H54 (cell line): ENCODE measurements at regions not wholly inside any gene's neighbourhood (a gene's known extent, or its start where the extent isn't known, plus 50 kb on each side); places are given as distances from the start of the nearest gene placed in this dataset.

Experiments
- DNase-seq: peaks from one replicate; pipeline ENCODE4 v3.0.0; 2011; ENCODE audit warnings: low spot score, mixed read lengths; ENCODE audit not compliant: insufficient read length
- FAIRE-seq: peaks from 3 replicates; lab custom pipeline; 2011; peaks lifted over from hg19 to GRCh38; lab: Jason Lieb, UNC
- POLR2A ChIP-seq: IDR thresholded peaks from 2 replicates; pipeline ENCODE4 v1.6.1; 2011; ENCODE audit warnings: low read depth, mild to moderate bottlenecking, low read length

- no peak for FAIRE-seq
Observed at GRCh38 chr2:234850818-234851217, 101.0 kb upstream of the SH3BP4 start.

GRCh38 chr2:234849678-234850077 lies 102.1 kb upstream of the SH3BP4 start:
- no peak for DNase-seq
- FAIRE-seq, result no peak
- TF ChIP-seq POLR2A, result no peak

More at GRCh38 chr2:234850818-234851217, 101.0 kb upstream of the SH3BP4 start:
- DNase-seq, result no peak
- TF ChIP-seq POLR2A, result no peak

- DNase-seq, result no peak
- TF ChIP-seq POLR2A, result no peak
- no peak for FAIRE-seq
Observed at GRCh38 chr2:234848578-234848977, 103.2 kb upstream of the SH3BP4 start.

- DNase-seq, result no peak
- FAIRE-seq, result no peak
- TF ChIP-seq POLR2A, result no peak
Observed at GRCh38 chr2:234847639-234848038, 104.2 kb upstream of the SH3BP4 start.

GRCh38 chr2:234847364-234847635 lies 104.5 kb upstream of the SH3BP4 start:
- FAIRE-seq (no peak), DNase-seq (no peak)
- no peak for TF ChIP-seq POLR2A

- TF ChIP-seq POLR2A, result no peak
- DNase-seq, result no peak
- no peak for FAIRE-seq
Observed at GRCh38 chr2:234846599-234847363, 105.0 kb upstream of the SH3BP4 start.

GRCh38 chr2:234845602-234846590 lies 105.9 kb upstream of the SH3BP4 start:
- FAIRE-seq (no peak), DNase-seq (no peak)
- TF ChIP-seq POLR2A, result no peak

GRCh38 chr2:234843411-234843810 lies 108.4 kb upstream of the SH3BP4 start:
- DNase-seq, result no peak
- no peak for TF ChIP-seq POLR2A
- FAIRE-seq, result no peak

GRCh38 chr2:234842753-234843152 lies 109.1 kb upstream of the SH3BP4 start:
- TF ChIP-seq POLR2A, result no peak
- FAIRE-seq (no peak), DNase-seq (no peak)

GRCh38 chr2:234841321-234842015 lies 110.3 kb upstream of the SH3BP4 start:
- TF ChIP-seq POLR2A, result no peak
- no peak for DNase-seq
- no peak for FAIRE-seq

GRCh38 chr2:234840336-234840735 lies 111.5 kb upstream of the SH3BP4 start:
- peak; percentile 72 for DNase-seq
- TF ChIP-seq POLR2A, result no peak
- FAIRE-seq, result peak; percentile 88

GRCh38 chr2:234839285-234839684 lies 112.5 kb upstream of the SH3BP4 start:
- FAIRE-seq, result no peak
- TF ChIP-seq POLR2A, result no peak

GRCh38 chr2:234836271-234836670 lies 115.5 kb upstream of the SH3BP4 start:
- no peak for FAIRE-seq
- no peak for TF ChIP-seq POLR2A

More at GRCh38 chr2:234839285-234839684, 112.5 kb upstream of the SH3BP4 start:
- DNase-seq, result no peak

GRCh38 chr2:234835738-234836137 lies 116.1 kb upstream of the SH3BP4 start:
- no peak for TF ChIP-seq POLR2A
- FAIRE-seq (no peak), DNase-seq (no peak)

More at GRCh38 chr2:234836271-234836670, 115.5 kb upstream of the SH3BP4 start:
- DNase-seq, result no peak
